Activated naive CD4-positive, alpha-beta T cell treated with anti-CD3 and anti-CD28 coated beads for 36 hours (primary cell): ENCODE measurements at regions not wholly inside any gene's neighbourhood (a gene's known extent, or its start where the extent isn't known, plus 50 kb on each side); places are given as distances from the start of the nearest gene placed in this dataset.

Experiments
- CTCF ChIA-PET: fragments of 350-600 bp; sonication (Branson Sonifier 250); formaldehyde crosslinking; loops from one replicate; lab custom pipeline; 2021; ENCODE audit warnings: antibody characterized with exemption; lab: Charles Lee
- DNase-seq: peaks from one replicate; pipeline ENCODE4 v3.0.0-alpha.2; 2020
- H3K27ac Mint-ChIP-seq: one replicate; pipeline ENCODE4 v1.8.0; 2021; ENCODE audit warnings: mild to moderate bottlenecking, mixed read lengths
- H3K27me3 Mint-ChIP-seq: one replicate; pipeline ENCODE4 v1.8.0; 2021; ENCODE audit warnings: low read depth, mixed read lengths
- H3K36me3 Mint-ChIP-seq: one replicate; pipeline ENCODE4 v1.8.0; 2021; ENCODE audit warnings: low read depth, mixed read lengths
- H3K4me1 Mint-ChIP-seq: one replicate; pipeline ENCODE4 v1.8.0; 2021; ENCODE audit warnings: low read depth, mixed read lengths
- H3K4me3 Mint-ChIP-seq: one replicate; pipeline ENCODE4 v1.8.0; 2021; ENCODE audit warnings: mild to moderate bottlenecking, moderate library complexity, mixed read lengths
- H3K9me3 Mint-ChIP-seq: one replicate; pipeline ENCODE4 v1.8.0; 2021; ENCODE audit warnings: mixed read lengths
- intact Hi-C: fragments of 100-400 bp; cut with micrococcal nuclease; formaldehyde crosslinking; loops from one replicate; pipeline ENCODE4 v1.15.1; 2023

DNA sequence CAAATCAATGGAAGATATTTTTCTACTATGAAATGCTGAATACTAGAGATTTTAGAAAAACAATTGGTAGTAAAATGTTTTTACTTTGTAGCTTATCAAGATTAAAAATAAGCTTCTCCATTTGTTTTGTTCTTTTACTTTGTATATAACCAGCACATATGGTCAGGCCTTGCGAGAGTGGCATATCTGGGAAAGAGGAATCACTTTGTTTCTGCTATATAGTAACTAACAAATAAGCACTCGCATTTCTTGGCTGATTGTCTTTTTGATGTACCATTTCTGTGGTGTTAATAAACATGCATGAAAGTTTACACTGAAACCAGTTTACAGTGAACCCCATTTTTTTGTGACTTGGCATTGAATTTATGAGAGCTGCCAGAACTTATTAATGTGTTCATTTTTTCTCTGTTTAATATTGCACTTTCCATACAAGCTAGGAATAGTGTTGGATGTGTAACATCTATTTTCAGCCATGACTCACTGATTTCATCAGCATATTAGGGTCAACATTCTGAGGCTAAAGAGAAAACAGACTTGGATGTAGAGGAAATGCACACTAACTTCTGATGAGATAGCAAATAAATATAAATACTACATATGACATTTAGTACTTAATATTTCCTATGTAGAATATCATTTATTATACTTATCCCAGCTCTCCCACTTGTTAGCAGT is 635.5 kb downstream of the KCNH5 start:
- H3K27me3 Mint-ChIP-seq, result no peaks in the 10 kb centered on the region
- no peak for DNase-seq
- no peak overlapping the region for H3K4me3 Mint-ChIP-seq
- no peaks in the 10 kb centered on the region for H3K9me3 Mint-ChIP-seq
- no peaks in the 10 kb centered on the region for H3K36me3 Mint-ChIP-seq
- H3K27ac Mint-ChIP-seq, result no peak overlapping the region
- no peaks in the 10 kb centered on the region for H3K4me1 Mint-ChIP-seq
- CTCF ChIA-PET, result no interaction called here
- intact Hi-C loops, result no loop called here

- intact Hi-C loops, result no loop called here
Observed at GRCh38 chr14:62420847-62421246, 624.4 kb downstream of the KCNH5 start.

GRCh38 chr14:62428429-62429203 is 616.6 kb downstream of the KCNH5 start:
- Mint-ChIP-seq H3K9me3 (peaks cover 19% of the 10 kb centered on the region), H3K36me3 (no peaks in the 10 kb centered on the region), H3K27ac (no peak overlapping the region), H3K4me3 (no peak overlapping the region), H3K27me3 (no peaks in the 10 kb centered on the region), H3K4me1 (no peaks in the 10 kb centered on the region)
- no peak for DNase-seq
- intact Hi-C loops, result no loop called here
- CTCF ChIA-PET, result no interaction called here

More at GRCh38 chr14:62420847-62421246, 624.4 kb downstream of the KCNH5 start:
- DNase-seq, result no peak
- Mint-ChIP-seq H3K27me3 (no peaks in the 10 kb centered on the region), H3K27ac (no peak overlapping the region), H3K9me3 (peaks cover 3% of the 10 kb centered on the region), H3K4me3 (no peak overlapping the region), H3K36me3 (no peaks in the 10 kb centered on the region), H3K4me1 (no peaks in the 10 kb centered on the region)
- CTCF ChIA-PET, result no interaction called here

- intact Hi-C loops, result no loop called here
- Mint-ChIP-seq H3K36me3 (no peaks in the 10 kb centered on the region), H3K4me1 (no peaks in the 10 kb centered on the region), H3K27ac (no peak overlapping the region), H3K4me3 (no peak overlapping the region), H3K27me3 (no peaks in the 10 kb centered on the region), H3K9me3 (peaks cover 22% of the 10 kb centered on the region)
- DNase-seq, result no peak
- CTCF ChIA-PET, result no interaction called here
Observed at GRCh38 chr14:62429683-62430082, 615.6 kb downstream of the KCNH5 start.

- intact Hi-C loops, result no loop called here
- Mint-ChIP-seq H3K27me3 (no peaks in the 10 kb centered on the region), H3K4me3 (no peak overlapping the region)
Observed at GRCh38 chr14:62431496-62431895, 613.8 kb downstream of the KCNH5 start.

DNA sequence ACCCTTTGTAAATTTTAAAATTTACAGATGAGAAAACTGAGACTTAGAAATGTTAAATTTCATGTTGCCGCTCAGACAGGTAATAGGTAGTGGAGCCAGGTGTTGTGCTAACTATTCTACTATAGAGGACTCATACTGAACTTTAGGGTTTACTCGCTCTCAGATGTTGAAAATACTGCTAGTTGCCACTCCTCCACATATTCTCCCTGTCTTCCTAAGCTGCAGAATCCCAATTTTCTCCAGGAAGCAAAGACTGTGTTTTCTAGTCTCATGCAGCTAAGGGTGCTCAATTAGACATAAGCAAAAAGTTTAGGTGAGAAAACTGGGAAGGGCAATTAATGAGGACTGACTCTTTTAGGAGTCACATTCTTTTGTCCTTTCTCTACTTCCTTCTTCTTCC is 612.3 kb downstream of the KCNH5 start:
- CTCF ChIA-PET, result no interaction called here
- Mint-ChIP-seq H3K36me3 (no peaks in the 10 kb centered on the region), H3K4me1 (no peaks in the 10 kb centered on the region), H3K27me3 (no peaks in the 10 kb centered on the region), H3K9me3 (peaks cover 21% of the 10 kb centered on the region), H3K4me3 (no peak overlapping the region), H3K27ac (no peak overlapping the region)
- no peak for DNase-seq
- intact Hi-C loops, result no loop called here

More at GRCh38 chr14:62431496-62431895, 613.8 kb downstream of the KCNH5 start:
- Mint-ChIP-seq H3K36me3 (no peaks in the 10 kb centered on the region), H3K9me3 (peaks cover 24% of the 10 kb centered on the region), H3K4me1 (no peaks in the 10 kb centered on the region), H3K27ac (no peak overlapping the region)
- DNase-seq, result no peak
- CTCF ChIA-PET, result no interaction called here

DNA sequence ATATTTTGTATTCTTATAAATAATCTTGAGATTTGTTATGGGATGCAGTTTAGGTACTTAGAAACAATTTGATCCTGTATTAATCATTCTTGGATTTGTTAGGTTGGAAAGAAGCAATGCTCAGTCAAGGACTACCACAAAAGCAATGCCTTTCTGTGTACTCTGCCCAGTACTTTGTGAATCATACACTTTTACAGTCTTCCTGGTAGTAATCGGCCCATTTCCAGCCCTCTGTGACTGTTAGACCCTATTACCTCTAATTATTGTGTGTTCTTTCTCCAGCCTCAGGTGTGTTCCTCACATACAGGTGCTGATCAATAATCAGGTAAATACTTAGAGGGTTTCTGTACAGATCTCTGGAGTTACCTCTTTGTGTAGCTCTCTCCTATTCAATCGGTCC is 609.0 kb downstream of the KCNH5 start:
- Mint-ChIP-seq H3K27me3 (no peaks in the 10 kb centered on the region), H3K27ac (no peak overlapping the region), H3K36me3 (no peaks in the 10 kb centered on the region), H3K4me3 (no peak overlapping the region), H3K9me3 (peaks cover 34% of the 10 kb centered on the region), H3K4me1 (no peaks in the 10 kb centered on the region)
- no peak for DNase-seq
- CTCF ChIA-PET, result no interaction called here
- intact Hi-C loops, result no loop called here

GRCh38 chr14:62439210-62439609 is 606.0 kb downstream of the KCNH5 start:
- no peak overlapping the region for H3K27ac Mint-ChIP-seq
- no peaks in the 10 kb centered on the region for H3K4me1 Mint-ChIP-seq
- H3K36me3 Mint-ChIP-seq, result no peaks in the 10 kb centered on the region
- H3K27me3 Mint-ChIP-seq, result no peaks in the 10 kb centered on the region
- intact Hi-C loops, result no loop called here
- peaks cover 18% of the 10 kb centered on the region for H3K9me3 Mint-ChIP-seq
- no peak overlapping the region for H3K4me3 Mint-ChIP-seq
- no peak for DNase-seq
- CTCF ChIA-PET, result interaction anchor here (0.6 kb wide), 1 partner anchor 18 kb away, joined by 3 read pairs; no protein-coding TSS in a partner anchor

DNA sequence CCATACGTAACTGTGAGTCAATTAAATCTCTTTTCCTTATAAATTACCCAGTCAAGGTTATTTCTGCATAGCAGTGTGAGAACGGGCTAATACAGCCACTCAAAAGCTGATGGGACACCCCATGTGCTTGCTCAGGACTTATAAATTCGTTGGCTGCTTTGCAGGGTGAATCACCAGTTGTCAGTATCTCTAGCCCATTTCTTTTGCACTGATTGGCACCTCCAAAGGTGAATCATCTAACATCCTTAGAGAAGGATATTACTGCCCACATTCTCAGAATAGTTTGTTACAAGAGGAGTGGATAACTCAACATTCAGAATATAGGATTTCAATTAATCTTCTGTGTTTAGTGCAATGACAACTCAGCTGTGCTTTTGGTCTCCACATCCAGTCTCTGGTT is 601.5 kb downstream of the KCNH5 start:
- peaks cover 10% of the 10 kb centered on the region for H3K9me3 Mint-ChIP-seq
- intact Hi-C loops, result no loop called here
- H3K4me3 Mint-ChIP-seq, result no peak overlapping the region
- no peak overlapping the region for H3K27ac Mint-ChIP-seq
- CTCF ChIA-PET, result no interaction called here
- no peaks in the 10 kb centered on the region for H3K27me3 Mint-ChIP-seq
- no peak for DNase-seq
- no peaks in the 10 kb centered on the region for H3K36me3 Mint-ChIP-seq
- H3K4me1 Mint-ChIP-seq, result no peaks in the 10 kb centered on the region

DNA sequence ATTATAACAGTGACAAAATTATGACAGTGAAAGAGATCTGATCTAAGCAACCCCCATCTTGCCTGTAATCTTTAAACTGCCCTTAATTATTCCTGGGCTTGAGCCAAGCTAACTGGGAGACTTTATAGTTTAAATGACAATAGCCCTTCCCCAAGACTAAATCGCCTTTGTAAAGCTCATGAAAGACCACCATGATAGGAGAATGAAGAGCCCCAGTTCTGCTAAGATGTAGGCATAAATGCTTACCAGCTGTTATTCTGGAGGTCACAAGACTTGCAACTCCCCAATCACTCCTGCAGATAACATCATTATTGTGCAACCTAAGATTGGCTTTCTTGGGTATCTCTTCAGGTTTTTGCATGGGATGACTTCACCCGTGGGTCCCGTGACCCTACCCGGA is 599.7 kb downstream of the KCNH5 start:
- Mint-ChIP-seq H3K9me3 (no peaks in the 10 kb centered on the region), H3K27me3 (no peaks in the 10 kb centered on the region), H3K4me1 (no peaks in the 10 kb centered on the region), H3K27ac (no peak overlapping the region), H3K4me3 (no peak overlapping the region), H3K36me3 (no peaks in the 10 kb centered on the region)
- intact Hi-C loops, result no loop called here
- DNase-seq, result no peak
- CTCF ChIA-PET, result no interaction called here

DNA sequence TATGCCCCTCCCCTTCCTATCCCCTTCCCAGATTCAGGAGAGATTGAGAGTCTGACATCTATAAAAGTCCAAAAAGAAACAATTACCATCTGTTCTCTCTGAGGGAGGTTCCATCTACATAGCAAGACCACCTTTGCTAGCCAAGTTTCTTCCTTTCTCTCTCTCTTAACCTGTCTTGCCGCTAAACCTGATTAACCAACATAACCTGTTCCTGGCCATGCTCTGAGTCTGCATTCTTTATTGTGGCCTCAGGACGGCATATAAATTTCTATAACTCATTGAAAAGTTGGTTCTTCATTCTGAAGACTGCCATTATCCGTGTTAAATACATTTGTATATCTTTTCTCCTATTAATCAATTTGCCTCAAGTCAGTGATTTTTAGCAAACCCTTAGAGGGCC is 594.0 kb downstream of the KCNH5 start:
- CTCF ChIA-PET, result no interaction called here
- Mint-ChIP-seq H3K36me3 (no peaks in the 10 kb centered on the region), H3K27ac (no peak overlapping the region), H3K4me1 (no peaks in the 10 kb centered on the region), H3K27me3 (no peaks in the 10 kb centered on the region), H3K9me3 (no peaks in the 10 kb centered on the region), H3K4me3 (no peak overlapping the region)
- no peak for DNase-seq
- intact Hi-C loops, result no loop called here

DNA sequence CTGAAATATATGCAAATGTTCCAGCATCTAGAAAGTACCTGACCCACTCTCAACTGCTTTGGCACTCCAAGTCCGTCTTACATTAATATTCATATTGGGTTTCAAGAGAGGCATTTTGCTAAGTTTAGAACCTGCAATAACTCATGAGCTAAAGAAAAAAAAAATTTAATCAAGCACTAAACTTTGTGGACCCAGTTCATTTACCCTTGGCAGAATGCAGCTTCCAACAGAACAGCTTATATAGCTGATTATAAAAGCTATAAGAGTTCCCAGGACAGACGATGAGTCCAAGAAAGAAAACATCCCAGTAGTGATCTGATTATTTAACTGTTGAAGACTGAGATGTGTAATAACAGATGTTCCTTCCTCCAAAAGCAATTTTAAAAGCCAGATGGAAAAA is 592.0 kb downstream of the KCNH5 start:
- no peak overlapping the region for H3K27ac Mint-ChIP-seq
- no peaks in the 10 kb centered on the region for H3K9me3 Mint-ChIP-seq
- H3K27me3 Mint-ChIP-seq, result no peaks in the 10 kb centered on the region
- no peaks in the 10 kb centered on the region for H3K4me1 Mint-ChIP-seq
- DNase-seq, result no peak
- no peaks in the 10 kb centered on the region for H3K36me3 Mint-ChIP-seq
- CTCF ChIA-PET, result no interaction called here
- H3K4me3 Mint-ChIP-seq, result no peak overlapping the region
- intact Hi-C loops, result no loop called here

DNA sequence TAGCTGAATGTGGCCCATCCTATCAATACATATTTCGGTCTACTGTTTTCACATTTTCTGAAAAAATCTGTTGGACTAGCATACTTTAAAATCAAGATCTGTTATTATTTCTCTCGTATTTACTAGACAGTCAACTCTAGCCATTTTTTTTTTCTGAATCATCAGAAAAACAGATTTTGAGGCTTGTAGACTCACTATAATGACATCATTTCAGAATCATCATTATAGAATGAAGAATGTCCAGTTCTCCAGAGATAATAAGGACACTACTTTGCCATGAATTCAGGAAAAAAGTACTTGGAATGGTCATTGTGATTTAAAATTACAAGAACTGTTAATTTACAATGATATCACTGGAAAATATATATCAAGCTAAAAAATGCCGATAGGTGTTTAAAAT is 589.8 kb downstream of the KCNH5 start:
- CTCF ChIA-PET, result interaction anchor here (0.7 kb wide), 1 partner anchor 30 kb away, joined by 3 read pairs; no protein-coding TSS in a partner anchor
- no peak for DNase-seq
- H3K4me1 Mint-ChIP-seq, result no peaks in the 10 kb centered on the region
- no peaks in the 10 kb centered on the region for H3K27me3 Mint-ChIP-seq
- no peak overlapping the region for H3K27ac Mint-ChIP-seq
- intact Hi-C loops, result no loop called here
- H3K4me3 Mint-ChIP-seq, result no peak overlapping the region
- no peaks in the 10 kb centered on the region for H3K9me3 Mint-ChIP-seq
- no peaks in the 10 kb centered on the region for H3K36me3 Mint-ChIP-seq
